Heart left ventricle (tissue), 13 donors: ENCODE measurements at regions not wholly inside any gene's neighbourhood (a gene's known extent, or its start where the extent isn't known, plus 50 kb on each side); places are given as distances from the start of the nearest gene placed in this dataset.

ENCODE experiments used
- CTCF ChIP-seq, 12 donors: fragments of 200-600 bp; sonication (generic) in 4 of 12; IDR thresholded peaks; one replicate each; pipeline versions ENCODE4 v1.5.0 to v1.8.0; 2018 to 2022; ENCODE audit warnings: antibody characterized with exemption in 12 of 12, mild to moderate bottlenecking in 5 of 12
- POLR2A ChIP-seq, 2 donors: fragments of 450-650 bp; IDR thresholded peaks; one replicate each; pipeline ENCODE4 v1.6.1; 2017; ENCODE audit warnings: antibody characterized with exemption in 2 of 2, mild to moderate bottlenecking in 2 of 2, moderate library complexity in 2 of 2
- donor health status: ischemic (EF 13 %, LVEDD 7.1; RV severe dilation, severe dysfunction).
- donor health status: DM: no; HTN: yes; CAD: no.
- donor health status: DM: no; HTN: no; CAD: no.
- donor health status: ischemic (EF 25% LVEDD 6.9; RV normal size, moderate dysfunction).
- donor health status: ischemic (EF 25% LVEDD 5.7; RV mildly dilated, moderate dysfunction).
- donor health status: ischemic (EF 35%, LVEDD 5.7; RV mildly dilated, moderate dysfunction).
- donor health status: nonischemic (EF 11% LVEDD 7.7; RV severe dilation, severe dysfunction).
- donor health status: DM: yes; HTN: yes; CAD: no.
- donor health status: PGD.
- donor health status: ischemic (EF 29% LVEDD 5.4; RV normal size, mild dysfunction).
- donor health status: nonischemic (EF 23%, LVEDD 6.1; RV moderate dilation, normal function).

DNA sequence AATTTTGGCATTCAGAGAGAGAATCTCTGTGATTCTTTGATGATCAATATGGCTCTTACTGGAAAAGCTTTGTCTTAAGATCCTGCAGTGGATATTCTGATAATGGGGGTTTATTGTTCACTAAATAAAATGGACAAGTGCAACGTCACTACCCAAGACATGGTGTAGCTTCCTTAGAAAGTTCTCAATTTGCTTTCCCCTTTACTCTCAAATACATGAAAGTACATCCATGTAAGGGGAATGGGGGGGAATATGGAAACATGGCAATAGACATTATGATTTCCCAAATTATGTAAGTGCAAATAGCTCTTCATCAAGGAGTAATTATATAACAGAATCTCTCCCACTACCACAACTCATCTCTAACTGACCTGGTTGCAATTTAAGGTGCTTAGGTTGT is 126.3 kb upstream of the DPYD start:
- TF ChIP-seq CTCF (IDR thresholded peaks at IDR 0.05) (no peak), POLR2A (IDR thresholded peaks at IDR 0.05) (no peak)
